Lower leg skin (tissue), 3 donors: ENCODE measurements at regions not wholly inside any gene's neighbourhood (a gene's known extent, or its start where the extent isn't known, plus 50 kb on each side); places are given as distances from the start of the nearest gene placed in this dataset.

Experiments used
- POLR2A ChIP-seq, 2 donors: fragments of 450-650 bp; IDR thresholded peaks; one replicate each; pipeline ENCODE4 v1.6.1; 2016 to 2017; ENCODE audit warnings: antibody characterized with exemption in 2 of 2, mild to moderate bottlenecking in 1 of 2, moderate library complexity in 1 of 2
- TF ChIP-seq, protein P1 (sequence below), 3 donors: fragments of 450-650 bp; IDR thresholded peaks; one replicate each; pipeline ENCODE4 v1.5.1; 2016; ENCODE audit warnings: antibody characterized with exemption in 3 of 3, mild to moderate bottlenecking in 3 of 3, moderate library complexity in 2 of 3

DNA sequence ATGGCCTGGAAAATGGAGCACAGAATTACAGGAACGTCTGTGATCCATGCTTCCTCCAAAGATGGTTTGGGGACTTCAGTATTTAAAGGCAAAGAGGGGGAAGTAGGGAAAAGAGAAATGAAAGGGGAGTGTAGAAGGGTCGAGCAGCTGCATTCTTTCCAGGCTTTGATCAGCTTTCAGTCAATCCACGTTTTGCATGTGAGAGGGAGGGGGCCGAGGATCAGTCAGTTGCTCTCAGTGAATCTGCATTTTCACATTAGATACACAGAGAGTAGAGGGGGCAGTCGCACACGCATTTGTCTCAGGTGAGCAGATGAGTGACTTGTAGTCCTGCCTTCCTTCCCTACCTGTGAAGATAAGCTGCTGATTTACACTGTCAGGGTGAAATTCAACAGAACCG is 78.8 kb downstream of the FOXF2 start:
- no peak for TF ChIP-seq POLR2A (IDR thresholded peaks at IDR 0.05)
- TF ChIP-seq, protein P1, sequence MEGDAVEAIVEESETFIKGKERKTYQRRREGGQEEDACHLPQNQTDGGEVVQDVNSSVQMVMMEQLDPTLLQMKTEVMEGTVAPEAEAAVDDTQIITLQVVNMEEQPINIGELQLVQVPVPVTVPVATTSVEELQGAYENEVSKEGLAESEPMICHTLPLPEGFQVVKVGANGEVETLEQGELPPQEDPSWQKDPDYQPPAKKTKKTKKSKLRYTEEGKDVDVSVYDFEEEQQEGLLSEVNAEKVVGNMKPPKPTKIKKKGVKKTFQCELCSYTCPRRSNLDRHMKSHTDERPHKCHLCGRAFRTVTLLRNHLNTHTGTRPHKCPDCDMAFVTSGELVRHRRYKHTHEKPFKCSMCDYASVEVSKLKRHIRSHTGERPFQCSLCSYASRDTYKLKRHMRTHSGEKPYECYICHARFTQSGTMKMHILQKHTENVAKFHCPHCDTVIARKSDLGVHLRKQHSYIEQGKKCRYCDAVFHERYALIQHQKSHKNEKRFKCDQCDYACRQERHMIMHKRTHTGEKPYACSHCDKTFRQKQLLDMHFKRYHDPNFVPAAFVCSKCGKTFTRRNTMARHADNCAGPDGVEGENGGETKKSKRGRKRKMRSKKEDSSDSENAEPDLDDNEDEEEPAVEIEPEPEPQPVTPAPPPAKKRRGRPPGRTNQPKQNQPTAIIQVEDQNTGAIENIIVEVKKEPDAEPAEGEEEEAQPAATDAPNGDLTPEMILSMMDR (IDR thresholded peaks at IDR 0.05), result no peak
